ENCODE measurements at regions not wholly inside any gene's neighbourhood (a gene's known extent, or its start where the extent isn't known, plus 50 kb on each side); places are given as distances from the start of the nearest gene placed in this dataset.

DNA sequence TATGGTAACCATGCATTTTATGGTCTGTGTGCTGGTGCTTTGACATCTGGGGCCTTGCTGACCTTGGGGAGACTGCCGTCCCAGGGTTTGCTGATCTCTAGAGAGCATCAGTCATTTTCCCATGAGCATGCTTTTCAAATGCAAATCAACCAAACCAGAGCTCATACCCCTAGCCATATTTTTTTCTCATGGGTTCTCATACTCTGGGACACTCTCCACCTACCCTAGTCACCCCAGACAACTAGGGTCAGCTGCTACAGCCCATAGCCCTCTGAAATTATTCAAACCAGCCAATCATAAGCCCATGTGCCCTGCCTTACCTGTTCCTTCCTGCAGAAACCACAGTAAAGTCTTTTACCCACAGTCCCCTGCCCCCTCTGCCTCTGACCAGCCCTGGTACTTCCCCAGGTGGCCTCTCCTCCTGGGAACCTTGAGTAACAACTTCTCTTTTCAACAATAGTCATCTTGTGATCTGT is 132.0 kb downstream of the MAP3K21 start:
- TF ChIP-seq, protein P1, sequence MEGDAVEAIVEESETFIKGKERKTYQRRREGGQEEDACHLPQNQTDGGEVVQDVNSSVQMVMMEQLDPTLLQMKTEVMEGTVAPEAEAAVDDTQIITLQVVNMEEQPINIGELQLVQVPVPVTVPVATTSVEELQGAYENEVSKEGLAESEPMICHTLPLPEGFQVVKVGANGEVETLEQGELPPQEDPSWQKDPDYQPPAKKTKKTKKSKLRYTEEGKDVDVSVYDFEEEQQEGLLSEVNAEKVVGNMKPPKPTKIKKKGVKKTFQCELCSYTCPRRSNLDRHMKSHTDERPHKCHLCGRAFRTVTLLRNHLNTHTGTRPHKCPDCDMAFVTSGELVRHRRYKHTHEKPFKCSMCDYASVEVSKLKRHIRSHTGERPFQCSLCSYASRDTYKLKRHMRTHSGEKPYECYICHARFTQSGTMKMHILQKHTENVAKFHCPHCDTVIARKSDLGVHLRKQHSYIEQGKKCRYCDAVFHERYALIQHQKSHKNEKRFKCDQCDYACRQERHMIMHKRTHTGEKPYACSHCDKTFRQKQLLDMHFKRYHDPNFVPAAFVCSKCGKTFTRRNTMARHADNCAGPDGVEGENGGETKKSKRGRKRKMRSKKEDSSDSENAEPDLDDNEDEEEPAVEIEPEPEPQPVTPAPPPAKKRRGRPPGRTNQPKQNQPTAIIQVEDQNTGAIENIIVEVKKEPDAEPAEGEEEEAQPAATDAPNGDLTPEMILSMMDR (IDR thresholded peaks at IDR 0.05): no peak
- TF ChIP-seq EP300 (IDR thresholded peaks at IDR 0.05) (no peak), POLR2A (IDR thresholded peaks at IDR 0.05) (no peak)
